K562 (cell line): ENCODE measurements at regions not wholly inside any gene's neighbourhood (a gene's known extent, or its start where the extent isn't known, plus 50 kb on each side); places are given as distances from the start of the nearest gene placed in this dataset.

Experiments used
- ATAC-seq: fragments of 200-7000 bp; cut with Tn5 transposase; 3 replicates; pipeline ENCODE4 v1.9.1; 2020; ENCODE audit warnings: moderate library complexity
- BruUV-seq: library from RNA; stranded (reverse); fragments of 400-500 nt; replicated peaks from 2 replicates; lab custom pipeline; 2021; lab: Mats Ljungman, UMichigan
- CTCF ChIA-PET: fragments of 300-600 bp; formaldehyde crosslinking; extraction: SDS; loops from one replicate; lab custom pipeline; 2021; ENCODE audit warnings: low intra/inter-chr PET ratio; lab: Yijun Ruan, JAX
- POLR2A ChIA-PET: fragments of 300-600, 350-650 bp; sonication (Branson Sonifier 250); formaldehyde crosslinking; extraction: SDS; loops from one replicate; lab custom pipeline; 2021; ENCODE audit warnings: antibody characterized with exemption, inconsistent platforms; lab: Yijun Ruan, JAX
- DNase-seq, 4 experiments: peaks; one replicate each; pipeline versions ENCODE4 v3.0.0 to v3.0.0-alpha.2; 2011 to 2018; ENCODE audit warnings: low spot score in 3 of 4, mixed read lengths in 3 of 4; ENCODE audit errors: extremely low read depth in 1 of 4
- FAIRE-seq: peaks from 2 replicates; lab custom pipeline; 2011; peaks lifted over from hg19 to GRCh38; lab: Jason Lieb, UNC
- H2AFZ ChIP-seq: 2 replicates; pipeline ENCODE4 v1.6.0; 2011; ENCODE audit warnings: low read depth, low read length, control low read depth, inconsistent platforms
- H3K27ac ChIP-seq: fragments of 200-600 bp; 3 replicates; pipeline ENCODE4 v1.8.0; 2011; ENCODE audit warnings: low read depth, mild to moderate bottlenecking, control low read depth, inconsistent platforms, low read length, moderate library complexity, mixed read lengths; ENCODE audit errors: extremely low read depth
- H3K27me3 ChIP-seq, 2 experiments: fragments of 300-600 bp in 1 of 2; 2 replicates in 1 of 2; 3 replicates in 1 of 2; pipeline versions ENCODE4 v1.6.0 to v1.8.0; 2011; ENCODE audit warnings: inconsistent platforms in 2 of 2, low read length in 2 of 2, mild to moderate bottlenecking in 1 of 2, mixed read lengths in 1 of 2, moderate library complexity in 1 of 2; ENCODE audit not compliant: control insufficient read depth in 2 of 2, insufficient read depth in 2 of 2
- H3K36me3 ChIP-seq: fragments of 300-600 bp; 3 replicates; pipeline ENCODE4 v1.8.0; 2011; ENCODE audit warnings: mild to moderate bottlenecking, low read length, inconsistent platforms; ENCODE audit not compliant: control insufficient read depth, insufficient read depth
- H3K4me1 ChIP-seq, 2 experiments: fragments of 200-600 bp in 1 of 2; replicated peaks in 1 of 2; 2 replicates in 1 of 2; 3 replicates in 1 of 2; pipeline versions ENCODE4 v1.5.1 to v1.8.0; 2011; ENCODE audit warnings: inconsistent platforms in 2 of 2, low read length in 2 of 2, mild to moderate bottlenecking in 1 of 2, mixed read lengths in 1 of 2, moderate library complexity in 1 of 2; ENCODE audit not compliant: control insufficient read depth in 2 of 2, insufficient read depth in 2 of 2
- H3K4me2 ChIP-seq: 2 replicates; pipeline ENCODE4 v1.6.1; 2011; ENCODE audit warnings: low read length, control low read depth, inconsistent platforms, mixed read lengths; ENCODE audit not compliant: insufficient read depth
- H3K4me3 ChIP-seq: fragments of 200-600 bp; sonication (generic), shearing (Covaris generic); 2 replicates; pipeline ENCODE4 v1.5.1; 2016; ENCODE audit warnings: control low read depth, inconsistent platforms
- H3K79me2 ChIP-seq: fragments of 200-600 bp; 3 replicates; pipeline ENCODE4 v1.8.0; 2011; ENCODE audit warnings: low read length, inconsistent platforms; ENCODE audit not compliant: control insufficient read depth, insufficient read depth
- H3K9ac ChIP-seq, 2 experiments: 2 replicates each; pipeline versions ENCODE4 v1.6.0 to v1.6.1; 2011; ENCODE audit warnings: low read depth in 2 of 2, low read length in 2 of 2, control low read depth in 1 of 2, inconsistent platforms in 1 of 2, mild to moderate bottlenecking in 1 of 2, mixed read lengths in 1 of 2; ENCODE audit not compliant: insufficient read depth in 1 of 2
- H3K9me1 ChIP-seq: one replicate; pipeline ENCODE4 v1.6.0; 2011; ENCODE audit warnings: inconsistent platforms, mild to moderate bottlenecking, low read length, moderate library complexity; ENCODE audit not compliant: control insufficient read depth, insufficient read depth
- H3K9me3 ChIP-seq: replicated peaks from 2 replicates; pipeline ENCODE4 v1.5.1; 2011; ENCODE audit warnings: low read depth, low read length, inconsistent platforms; ENCODE audit not compliant: control insufficient read depth, insufficient read depth
- H4K20me1 ChIP-seq: replicated peaks from 2 replicates; pipeline ENCODE4 v1.6.1; 2011; ENCODE audit warnings: low read length, inconsistent platforms, mixed read lengths; ENCODE audit not compliant: control insufficient read depth, insufficient read depth
- FOSL1 ChIP-seq: fragments of 200-800 bp; sonication (Bioruptor generic); conservative IDR thresholded peaks from 2 replicates; pipeline ENCODE4 v1.6.1; 2016; ENCODE audit warnings: missing genetic modification characterization, missing compliant biosample characterization
- HBP1 ChIP-seq: fragments of 450-650 bp; formaldehyde crosslinking; IDR thresholded peaks from 2 replicates; pipeline ENCODE4 v1.4.0; 2022; ENCODE audit warnings: missing genetic modification characterization
- LCOR ChIP-seq: sonication (generic); formaldehyde crosslinking; IDR thresholded peaks from 2 replicates; pipeline ENCODE4 v1.8.0; 2022; ENCODE audit warnings: mild to moderate bottlenecking, missing genetic modification reagents
- LEF1 ChIP-seq: fragments of 450-650 bp; IDR thresholded peaks from 2 replicates; pipeline ENCODE4 v1.6.1; 2016; ENCODE audit warnings: mild to moderate bottlenecking
- SRF ChIP-seq, 2 experiments: fragments of 250-450, 450-650 bp in 1 of 2; sonication (Bioruptor Pico) in 1 of 2; sonication (generic) in 1 of 2; formaldehyde crosslinking; IDR thresholded peaks; 2 replicates each; pipeline versions ENCODE4 v1.5.0 to v1.5.1; 2020 to 2022; ENCODE audit warnings: mild to moderate bottlenecking in 1 of 2, missing genetic modification reagents in 1 of 2
- VEZF1 ChIP-seq: fragments of 200-800 bp; sonication (Bioruptor generic); IDR thresholded peaks from 2 replicates; pipeline ENCODE4 v1.6.1; 2017; ENCODE audit warnings: missing genetic modification characterization, missing compliant biosample characterization
- WGBS: fragments of 100-300 bp; shearing (Covaris generic); methylation state at CpG from one replicate; pipeline ENCODE4 v1.1.6; 2016; ENCODE audit warnings: low coverage, mixed read lengths; ENCODE audit not compliant: insufficient coverage; ENCODE audit errors: missing lambda C conversion rate; 5-methylcytosine and 5-hydroxymethylcytosine counted together
- in situ Hi-C: fragments of 300-500 bp; cut with MboI; formaldehyde crosslinking; loops from 4 replicates; pipeline ENCODE4 v1.15.0; 2018; ENCODE audit warnings: inconsistent platforms, mixed read lengths
- intact Hi-C: fragments of 100-400 bp; cut with micrococcal nuclease; formaldehyde crosslinking; loops from 2 replicates; pipeline ENCODE4 v1.14.2; 2022

GRCh38 chr1:65069011-65069565 is 78.9 kb upstream of the AK4 start:
- no peaks in the 10 kb centered on the region for H3K27me3 ChIP-seq
- ATAC-seq (no peak; the same call in 2 of the 3 replicates), DNase-seq (no peak), FAIRE-seq (no peak)
- H4K20me1 ChIP-seq = no peaks in the 10 kb centered on the region; the same call in 1 of the 2 replicates
- peak overlapping the region; percentile 94 for H3K27ac ChIP-seq
- no peaks in the 10 kb centered on the region for H3K9me1 ChIP-seq
- BruUV-seq = no TSS peak
- peak overlapping the region; percentile 80 for H3K4me3 ChIP-seq
- in situ Hi-C loops = loop anchor here (5.0 to 25.0 kb wide), 4 partner anchors 143 to 1168 kb away; partner anchors contain the start of genes LEPR and LEPROT
- no peak for TF ChIP-seq LCOR (CRISPR knock-in tag)
- TF ChIP-seq HBP1 (CRISPR knock-in tag) = no peak
- TF ChIP-seq SRF (CRISPR knock-in tag; IDR thresholded peaks at IDR 0.05) = peak in 1 of 2 experiments; percentile 32; a peak in 1 of 4 replicates
- TF ChIP-seq FOSL1 (tag) = 0 out of 2 replicates have a peak, but pooled peaks have one; percentile 22
- TF ChIP-seq LEF1 = no peak
- TF ChIP-seq VEZF1 (CRISPR knock-in tag) = peak; percentile 33; the same call in 1 of the 2 replicates
- H2AFZ ChIP-seq = peak overlapping the region; percentile 92
- no peaks in the 10 kb centered on the region for H3K9me3 ChIP-seq
- H3K36me3 ChIP-seq = no peaks in the 10 kb centered on the region
- H3K4me2 ChIP-seq = peak overlapping the region; percentile 86
- H3K9ac ChIP-seq = peak overlapping the region; percentile 86 to 89; a peak in 3 of 4 replicates
- intact Hi-C loops = loop anchor here (5.0 to 10.0 kb wide), 3 partner anchors 78 to 1176 kb away; partner anchors contain the start of genes AK4, LEPR and LEPROT
- 51% methylated on average over 6 of the region's 6 CpGs for WGBS
- peaks cover 36% of the 10 kb centered on the region for H3K79me2 ChIP-seq
- POLR2A ChIA-PET = no interaction called here
- CTCF ChIA-PET = no interaction called here
- peaks cover 18 to 24% of the 10 kb centered on the region in 2 experiments; a peak in 4 of 5 replicates for H3K4me1 ChIP-seq
